ENCODE measurements at regions not wholly inside any gene's neighbourhood (a gene's known extent, or its start where the extent isn't known, plus 50 kb on each side); places are given as distances from the start of the nearest gene placed in this dataset.

DNA sequence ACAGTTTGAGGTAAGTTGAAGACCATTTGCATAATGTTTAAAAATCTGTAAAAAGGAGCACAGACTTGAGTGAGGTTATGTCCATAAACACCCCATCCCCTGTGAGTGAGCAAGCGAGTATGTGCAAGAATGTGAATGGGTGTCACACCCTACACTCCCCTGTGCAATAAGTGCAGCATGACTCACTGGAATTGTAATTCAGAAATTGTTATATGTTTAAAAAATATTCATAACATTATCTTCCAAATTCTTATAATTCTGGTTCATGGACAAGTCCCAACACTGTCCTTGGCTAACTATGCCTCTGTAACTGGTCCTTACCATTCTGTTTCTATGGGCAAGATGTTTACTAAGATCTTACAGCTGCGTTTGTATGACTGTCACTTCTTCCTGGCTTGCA lies 207.8 kb upstream of the FAR2 start:
- Mint-ChIP-seq H3K27ac (ENCODE audit: unreplicated experiment) (no peak overlapping the region), H3K9me3 (ENCODE audit: unreplicated experiment) (no peaks in the 10 kb centered on the region), H3K4me3 (ENCODE audit: unreplicated experiment) (no peak overlapping the region), H3K27me3 (ENCODE audit: insufficient read depth, unreplicated experiment) (no peaks in the 10 kb centered on the region), H3K36me3 (ENCODE audit: insufficient read depth, unreplicated experiment) (no peaks in the 10 kb centered on the region), H3K4me1 (ENCODE audit: low read depth, unreplicated experiment) (no peaks in the 10 kb centered on the region)
- Histone ChIP-seq H3K4me3 (ENCODE audit: low read depth, low read length) (no peak overlapping the region), H3K9me3 (no peaks in the 10 kb centered on the region), H3K4me1 (no peaks in the 10 kb centered on the region), H3K36me3 (ENCODE audit: control insufficient read depth, insufficient read depth, low read length) (no peaks in the 10 kb centered on the region), H3K27me3 (replicated peaks; ENCODE audit: control insufficient read depth, insufficient read depth, low read length) (no peaks in the 10 kb centered on the region)
- BruUV-seq (replicated peaks) = no TSS peak
- intact Hi-C loops (cut with micrococcal nuclease; ENCODE audit: unreplicated experiment) = no loop called here
- DNase-seq = no peak
- TF ChIP-seq, protein P1, sequence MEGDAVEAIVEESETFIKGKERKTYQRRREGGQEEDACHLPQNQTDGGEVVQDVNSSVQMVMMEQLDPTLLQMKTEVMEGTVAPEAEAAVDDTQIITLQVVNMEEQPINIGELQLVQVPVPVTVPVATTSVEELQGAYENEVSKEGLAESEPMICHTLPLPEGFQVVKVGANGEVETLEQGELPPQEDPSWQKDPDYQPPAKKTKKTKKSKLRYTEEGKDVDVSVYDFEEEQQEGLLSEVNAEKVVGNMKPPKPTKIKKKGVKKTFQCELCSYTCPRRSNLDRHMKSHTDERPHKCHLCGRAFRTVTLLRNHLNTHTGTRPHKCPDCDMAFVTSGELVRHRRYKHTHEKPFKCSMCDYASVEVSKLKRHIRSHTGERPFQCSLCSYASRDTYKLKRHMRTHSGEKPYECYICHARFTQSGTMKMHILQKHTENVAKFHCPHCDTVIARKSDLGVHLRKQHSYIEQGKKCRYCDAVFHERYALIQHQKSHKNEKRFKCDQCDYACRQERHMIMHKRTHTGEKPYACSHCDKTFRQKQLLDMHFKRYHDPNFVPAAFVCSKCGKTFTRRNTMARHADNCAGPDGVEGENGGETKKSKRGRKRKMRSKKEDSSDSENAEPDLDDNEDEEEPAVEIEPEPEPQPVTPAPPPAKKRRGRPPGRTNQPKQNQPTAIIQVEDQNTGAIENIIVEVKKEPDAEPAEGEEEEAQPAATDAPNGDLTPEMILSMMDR (IDR thresholded peaks at IDR 0.05; ENCODE audit: insufficient read depth in 1 of 2, low read depth in 1 of 2, low read length in 1 of 2, severe bottlenecking in 1 of 2, unreplicated experiment in 1 of 2) = no peak
- ChIA-PET POLR2A (no interaction called here), CTCF (no interaction called here)

DNA sequence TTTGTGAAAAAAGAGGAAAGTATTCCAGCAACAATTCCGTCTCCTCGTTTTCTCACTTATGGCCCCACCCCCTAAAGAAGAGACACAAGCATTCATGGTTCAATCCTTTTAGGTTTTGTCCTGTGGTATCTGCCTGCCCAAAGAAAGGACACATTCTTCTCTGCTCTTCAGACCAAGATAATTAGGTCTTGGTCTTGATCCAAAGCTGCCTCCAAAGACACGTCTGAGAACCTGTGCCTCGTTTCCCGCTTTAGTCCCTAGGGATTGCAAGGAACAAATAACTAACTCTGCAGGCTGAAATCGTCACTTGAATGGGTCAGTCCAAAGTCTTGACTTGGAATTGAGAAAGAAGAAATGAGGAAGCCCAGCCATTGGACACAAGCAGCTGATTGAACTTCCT lies 202.7 kb upstream of the FAR2 start:
- DNase-seq = no peak
- no peaks in the 10 kb centered on the region for H3K4me1 ChIP-seq
- H3K27me3 Mint-ChIP-seq (ENCODE audit: insufficient read depth, unreplicated experiment) = peaks cover 13% of the 10 kb centered on the region
- H3K9me3 ChIP-seq = no peaks in the 10 kb centered on the region
- ChIA-PET CTCF (no interaction called here), POLR2A (no interaction called here)
- no peak overlapping the region for H3K4me3 Mint-ChIP-seq (ENCODE audit: unreplicated experiment)
- no peak overlapping the region for H3K4me3 ChIP-seq (ENCODE audit: low read depth, low read length)
- H3K27me3 ChIP-seq (replicated peaks; ENCODE audit: control insufficient read depth, insufficient read depth, low read length) = no peaks in the 10 kb centered on the region
- no TSS peak for BruUV-seq (replicated peaks)
- H3K9me3 Mint-ChIP-seq (ENCODE audit: unreplicated experiment) = no peaks in the 10 kb centered on the region
- H3K4me1 Mint-ChIP-seq (ENCODE audit: low read depth, unreplicated experiment) = no peaks in the 10 kb centered on the region
- TF ChIP-seq, protein P1 (IDR thresholded peaks at IDR 0.05; ENCODE audit: insufficient read depth in 1 of 2, low read depth in 1 of 2, low read length in 1 of 2, severe bottlenecking in 1 of 2, unreplicated experiment in 1 of 2) = no peak
- no peak overlapping the region for H3K27ac Mint-ChIP-seq (ENCODE audit: unreplicated experiment)
- no peaks in the 10 kb centered on the region for H3K36me3 Mint-ChIP-seq (ENCODE audit: insufficient read depth, unreplicated experiment)
- intact Hi-C loops (cut with micrococcal nuclease; ENCODE audit: unreplicated experiment) = no loop called here
- H3K36me3 ChIP-seq (ENCODE audit: control insufficient read depth, insufficient read depth, low read length) = no peaks in the 10 kb centered on the region

DNA sequence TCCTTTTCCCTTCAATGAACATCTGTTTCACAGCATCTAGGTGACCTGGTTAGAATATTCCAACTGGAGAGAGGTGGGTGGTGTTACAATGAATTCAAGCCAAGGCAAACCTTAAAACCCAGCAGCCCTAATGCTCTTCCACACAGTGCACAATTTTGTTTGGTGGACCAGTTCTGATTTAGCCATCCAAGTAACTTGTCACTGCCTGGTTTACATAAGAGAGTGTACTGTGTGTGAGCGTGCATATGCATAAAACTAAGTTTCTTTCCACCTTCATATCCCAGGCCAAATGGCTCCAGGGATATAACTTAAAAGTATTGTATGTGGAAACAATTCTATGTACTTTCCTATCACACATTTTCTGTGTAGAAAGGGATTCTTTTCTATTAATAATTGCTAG lies 200.4 kb upstream of the FAR2 start:
- peaks cover 13% of the 10 kb centered on the region for H3K27me3 Mint-ChIP-seq (ENCODE audit: insufficient read depth, unreplicated experiment)
- POLR2A ChIA-PET = no interaction called here

More for the DNA sequence above, 200.4 kb upstream of the FAR2 start:
- intact Hi-C loops (cut with micrococcal nuclease; ENCODE audit: unreplicated experiment) = no loop called here
- no peaks in the 10 kb centered on the region for H3K36me3 Mint-ChIP-seq (ENCODE audit: insufficient read depth, unreplicated experiment)
- Histone ChIP-seq H3K4me1 (no peaks in the 10 kb centered on the region), H3K9me3 (no peaks in the 10 kb centered on the region), H3K36me3 (ENCODE audit: control insufficient read depth, insufficient read depth, low read length) (no peaks in the 10 kb centered on the region), H3K4me3 (ENCODE audit: low read depth, low read length) (no peak overlapping the region), H3K27me3 (replicated peaks; ENCODE audit: control insufficient read depth, insufficient read depth, low read length) (no peaks in the 10 kb centered on the region)
- no peak overlapping the region for H3K4me3 Mint-ChIP-seq (ENCODE audit: unreplicated experiment)
- H3K27ac Mint-ChIP-seq (ENCODE audit: unreplicated experiment) = no peak overlapping the region
- no peaks in the 10 kb centered on the region for H3K9me3 Mint-ChIP-seq (ENCODE audit: unreplicated experiment)
- H3K4me1 Mint-ChIP-seq (ENCODE audit: low read depth, unreplicated experiment) = no peaks in the 10 kb centered on the region
- BruUV-seq (replicated peaks) = no TSS peak
- CTCF ChIA-PET = no interaction called here
- no peak for DNase-seq
- TF ChIP-seq, protein P1 (IDR thresholded peaks at IDR 0.05; ENCODE audit: insufficient read depth in 1 of 2, low read depth in 1 of 2, low read length in 1 of 2, severe bottlenecking in 1 of 2, unreplicated experiment in 1 of 2) = no peak
